Gastrocnemius medialis (tissue), 4 donors: ENCODE measurements at regions not wholly inside any gene's neighbourhood (a gene's known extent, or its start where the extent isn't known, plus 50 kb on each side); places are given as distances from the start of the nearest gene placed in this dataset.

Experiments
- CTCF ChIP-seq, 5 experiments: fragments of 450-650 bp in 3 of 5; fragments of 200-600 bp in 2 of 5; sonication (generic) in 2 of 5; IDR thresholded peaks in 4 of 5; conservative IDR thresholded peaks in 1 of 5; 1 replicate in 4 of 5; 2 replicates in 1 of 5; pipeline ENCODE4 v1.5.1; 2016 to 2019; ENCODE audit warnings: antibody characterized with exemption in 5 of 5, mild to moderate bottlenecking in 3 of 5, moderate library complexity in 3 of 5
- POLR2A ChIP-seq, 2 donors: fragments of 450-650 bp; IDR thresholded peaks; one replicate each; pipeline ENCODE4 v1.6.1; 2017; ENCODE audit warnings: antibody characterized with exemption in 2 of 2, mild to moderate bottlenecking in 2 of 2, moderate library complexity in 2 of 2

- TF ChIP-seq CTCF (IDR thresholded peaks at IDR 0.05 in 4 of 5, conservative IDR thresholded peaks at IDR 0.05 in 1 of 5) (no peak), POLR2A (IDR thresholded peaks at IDR 0.05) (no peak)
Measured at GRCh38 chr22:22961574-22961973, 74.0 kb downstream of the IGLL5 start.
